ENCODE measurements at regions not wholly inside any gene's neighbourhood (a gene's known extent, or its start where the extent isn't known, plus 50 kb on each side); places are given as distances from the start of the nearest gene placed in this dataset.

- TF ChIP-seq CTCF (IDR thresholded peaks at IDR 0.05) (no peak), POLR2A (IDR thresholded peaks at IDR 0.05) (no peak)
Observed at GRCh38 chr4:138047290-138047689, 194.9 kb downstream of the SLC7A11 start.

Data from stomach (tissue), 4 donors.